ENCODE measurements at regions not wholly inside any gene's neighbourhood (a gene's known extent, or its start where the extent isn't known, plus 50 kb on each side); places are given as distances from the start of the nearest gene placed in this dataset.

- no peak for DNase-seq (ENCODE audit: low spot score)
Observed at GRCh38 chr14:75361751-75362433, 65.9 kb upstream of the JDP2 start.

GRCh38 chr14:75363130-75363529, 64.7 kb upstream of the JDP2 start:
- TF ChIP-seq, protein P1, sequence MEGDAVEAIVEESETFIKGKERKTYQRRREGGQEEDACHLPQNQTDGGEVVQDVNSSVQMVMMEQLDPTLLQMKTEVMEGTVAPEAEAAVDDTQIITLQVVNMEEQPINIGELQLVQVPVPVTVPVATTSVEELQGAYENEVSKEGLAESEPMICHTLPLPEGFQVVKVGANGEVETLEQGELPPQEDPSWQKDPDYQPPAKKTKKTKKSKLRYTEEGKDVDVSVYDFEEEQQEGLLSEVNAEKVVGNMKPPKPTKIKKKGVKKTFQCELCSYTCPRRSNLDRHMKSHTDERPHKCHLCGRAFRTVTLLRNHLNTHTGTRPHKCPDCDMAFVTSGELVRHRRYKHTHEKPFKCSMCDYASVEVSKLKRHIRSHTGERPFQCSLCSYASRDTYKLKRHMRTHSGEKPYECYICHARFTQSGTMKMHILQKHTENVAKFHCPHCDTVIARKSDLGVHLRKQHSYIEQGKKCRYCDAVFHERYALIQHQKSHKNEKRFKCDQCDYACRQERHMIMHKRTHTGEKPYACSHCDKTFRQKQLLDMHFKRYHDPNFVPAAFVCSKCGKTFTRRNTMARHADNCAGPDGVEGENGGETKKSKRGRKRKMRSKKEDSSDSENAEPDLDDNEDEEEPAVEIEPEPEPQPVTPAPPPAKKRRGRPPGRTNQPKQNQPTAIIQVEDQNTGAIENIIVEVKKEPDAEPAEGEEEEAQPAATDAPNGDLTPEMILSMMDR (IDR thresholded peaks at IDR 0.05) = no peak
- no peak for ATAC-seq (ENCODE audit: low FRiP score)
- DNase-seq (ENCODE audit: low spot score) = no peak

More at GRCh38 chr14:75361751-75362433, 65.9 kb upstream of the JDP2 start:
- ATAC-seq (ENCODE audit: low FRiP score) = no peak
- TF ChIP-seq, protein P1 (IDR thresholded peaks at IDR 0.05) = no peak

DNA sequence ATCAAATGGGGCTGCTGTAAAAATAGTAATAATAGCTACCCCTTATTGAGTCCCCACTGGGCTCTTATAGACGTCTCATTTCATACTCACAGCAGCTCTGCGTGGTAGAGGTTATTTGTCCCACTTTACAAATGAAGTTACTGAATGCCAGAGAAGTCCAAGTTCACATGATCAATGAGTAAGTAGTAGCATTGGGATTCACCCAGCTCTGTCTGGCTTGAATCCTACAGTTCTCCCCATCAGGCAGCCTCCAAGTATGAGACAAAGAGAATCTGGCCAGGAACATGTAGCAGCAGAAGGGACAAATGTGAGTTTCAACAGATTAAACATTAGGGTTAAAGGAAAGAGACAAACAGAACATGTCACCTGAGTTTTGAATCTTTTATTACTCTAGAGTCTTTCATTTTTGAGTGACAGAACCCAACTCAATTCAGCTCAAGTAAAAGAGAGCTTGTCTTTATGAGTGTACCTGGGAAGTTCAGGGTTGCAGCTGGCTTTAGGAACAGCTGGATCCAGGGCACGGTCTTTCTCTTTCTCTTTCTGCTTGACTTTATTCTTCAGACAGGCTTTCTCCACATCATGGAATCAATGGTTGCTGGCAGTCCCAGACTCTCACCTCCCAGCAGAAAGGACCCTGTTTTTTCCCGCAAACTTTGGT, 64.1 kb upstream of the JDP2 start:
- TF ChIP-seq, protein P1 (IDR thresholded peaks at IDR 0.05) = no peak
- ATAC-seq (ENCODE audit: low FRiP score) = no peak
- no peak for DNase-seq (ENCODE audit: low spot score)

DNA sequence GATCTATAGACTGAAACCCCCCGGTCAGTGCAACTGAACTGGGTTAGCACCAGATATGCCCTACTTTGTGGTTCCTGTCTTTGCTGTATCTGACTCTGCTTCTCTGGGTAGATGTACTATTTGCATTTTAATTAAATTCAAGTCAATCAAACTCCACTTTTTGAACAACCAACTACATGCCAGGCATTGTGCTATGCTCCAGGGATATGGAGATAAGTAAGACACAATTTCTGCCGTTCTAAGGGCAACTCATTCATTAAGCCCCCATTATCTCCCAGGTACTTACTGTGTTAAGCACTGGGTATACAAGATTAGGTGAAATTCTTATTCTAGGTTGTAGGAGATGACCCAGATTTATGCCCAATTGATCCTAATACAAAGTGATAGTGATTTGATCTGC, 62.7 kb upstream of the JDP2 start:
- TF ChIP-seq, protein P1 (IDR thresholded peaks at IDR 0.05) = no peak
- no peak for ATAC-seq (ENCODE audit: low FRiP score)

DNA sequence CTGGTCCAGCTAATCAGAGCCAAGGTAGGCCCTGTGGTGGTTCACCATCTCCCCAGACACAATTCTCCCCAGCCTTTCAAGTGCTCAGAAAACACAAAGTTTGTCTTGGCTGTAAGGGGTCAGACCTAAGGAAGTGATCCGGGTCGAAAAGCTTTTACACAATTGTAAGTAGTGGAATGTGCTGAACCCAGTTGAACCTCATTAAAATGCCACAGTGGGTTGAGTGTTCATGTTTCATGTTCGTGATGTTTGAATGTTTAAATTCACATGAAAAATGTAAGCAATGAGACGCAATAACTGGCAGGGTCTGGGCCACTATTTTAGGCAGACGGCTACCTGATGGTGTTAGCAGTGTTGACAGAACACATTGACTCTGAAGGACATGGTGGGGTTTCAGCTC, 60.9 kb upstream of the JDP2 start:
- DNase-seq (ENCODE audit: low spot score) (no peak), ATAC-seq (ENCODE audit: low FRiP score) (no peak)
- TF ChIP-seq, protein P1 (IDR thresholded peaks at IDR 0.05) = no peak

More for the DNA sequence above, 62.7 kb upstream of the JDP2 start:
- no peak for DNase-seq (ENCODE audit: low spot score)

DNA sequence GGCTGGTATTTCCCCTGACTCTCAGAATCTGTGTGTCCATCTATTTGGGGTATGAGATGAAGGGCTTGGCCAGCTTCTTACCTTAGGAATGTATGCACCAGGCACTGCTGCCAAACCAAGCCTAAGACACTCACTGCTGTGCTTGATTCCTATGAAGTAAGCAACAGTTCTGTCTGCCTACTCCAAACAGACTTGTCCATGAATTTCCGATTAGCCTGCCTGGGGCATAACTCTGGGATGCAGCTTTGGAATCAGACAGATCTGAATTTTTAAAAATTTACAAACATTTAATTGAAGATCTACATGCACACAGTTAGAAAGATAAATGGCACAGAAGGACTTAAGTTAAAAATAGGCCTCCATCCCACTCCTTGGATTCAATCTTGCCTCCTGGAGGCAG, 59.5 kb upstream of the JDP2 start:
- no peak for ATAC-seq (ENCODE audit: low FRiP score)
- TF ChIP-seq, protein P1 (IDR thresholded peaks at IDR 0.05) = no peak
- DNase-seq (ENCODE audit: low spot score) = no peak

- DNase-seq (ENCODE audit: low spot score) = no peak
- no peak for ATAC-seq (ENCODE audit: low FRiP score)
- TF ChIP-seq, protein P1 (IDR thresholded peaks at IDR 0.05) = no peak
Observed at GRCh38 chr14:75369506-75369905, 58.3 kb upstream of the JDP2 start.

Measured in omental fat pad (tissue), 3 donors.